CD4-positive, alpha-beta T cell (primary cell): ENCODE measurements at regions not wholly inside any gene's neighbourhood (a gene's known extent, or its start where the extent isn't known, plus 50 kb on each side); places are given as distances from the start of the nearest gene placed in this dataset.

Source experiments
- ATAC-seq: fragments of 200-7000 bp; cut with Tn5 transposase; one replicate; pipeline ENCODE4 v1.10.0; 2022; ENCODE audit warnings: mild to moderate bottlenecking; ENCODE audit not compliant: poor library complexity
- CTCF ChIA-PET: fragments of 350-600 bp; sonication (Branson Sonifier 250); formaldehyde crosslinking; loops from one replicate; lab custom pipeline; 2021; ENCODE audit warnings: antibody characterized with exemption, inconsistent platforms; lab: Charles Lee
- POLR2A ChIA-PET: fragments of 350-600 bp; sonication (Branson Sonifier 250); formaldehyde crosslinking; loops from one replicate; lab custom pipeline; 2021; ENCODE audit warnings: antibody characterized with exemption, inconsistent platforms; lab: Charles Lee
- DNase-seq, 14 experiments: peaks; one replicate each; pipeline ENCODE4 v3.0.0-alpha.2; 2013 to 2020; ENCODE audit warnings: mixed read lengths in 2 of 14
- H3K27ac ChIP-seq, 2 donors: one replicate each; pipeline versions ENCODE4 v1.5.1 to v1.7.0; 2013; ENCODE audit warnings: low read length in 2 of 2, low read depth in 1 of 2, mild to moderate bottlenecking in 1 of 2
- H3K27me3 ChIP-seq, 2 experiments: 1 replicate in 1 of 2; 2 replicates in 1 of 2; pipeline versions ENCODE4 v1.6.1 to v1.7.0; 2013; ENCODE audit warnings: low read length in 2 of 2, control low read depth in 1 of 2, mild to moderate bottlenecking in 1 of 2, moderate library complexity in 1 of 2; ENCODE audit not compliant: insufficient read depth in 2 of 2, control insufficient read depth in 1 of 2
- H3K36me3 ChIP-seq: one replicate; pipeline ENCODE4 v1.6.1; 2013; ENCODE audit warnings: low read length, control low read depth; ENCODE audit not compliant: insufficient read depth
- H3K4me1 ChIP-seq: one replicate; pipeline ENCODE4 v1.6.1; 2013; ENCODE audit warnings: low read length, control low read depth; ENCODE audit not compliant: insufficient read depth
- H3K4me3 ChIP-seq: one replicate; pipeline ENCODE4 v1.5.1; 2013; ENCODE audit warnings: mild to moderate bottlenecking, low read length, moderate library complexity
- H3K9me3 ChIP-seq, 2 experiments: 1 replicate in 1 of 2; 2 replicates in 1 of 2; pipeline versions ENCODE4 v1.6.1 to v1.7.0; 2013; ENCODE audit warnings: low read length in 2 of 2, mild to moderate bottlenecking in 2 of 2, control low read depth in 1 of 2, moderate library complexity in 1 of 2; ENCODE audit not compliant: control insufficient read depth in 1 of 2, insufficient read depth in 1 of 2
- H3K27ac Mint-ChIP-seq: one replicate; pipeline ENCODE4 v1.8.0; 2020; ENCODE audit warnings: mixed read lengths
- H3K27me3 Mint-ChIP-seq: one replicate; pipeline ENCODE4 v1.8.0; 2021; ENCODE audit warnings: mixed read lengths
- H3K36me3 Mint-ChIP-seq: one replicate; pipeline ENCODE4 v1.8.0; 2021; ENCODE audit warnings: low read depth, mixed read lengths
- H3K4me1 Mint-ChIP-seq: one replicate; pipeline ENCODE4 v1.8.0; 2021; ENCODE audit warnings: low read depth, mixed read lengths
- H3K4me3 Mint-ChIP-seq: one replicate; pipeline ENCODE4 v1.8.0; 2020; ENCODE audit warnings: mild to moderate bottlenecking, mixed read lengths
- H3K9me3 Mint-ChIP-seq: one replicate; pipeline ENCODE4 v1.8.0; 2020; ENCODE audit warnings: mixed read lengths
- intact Hi-C, 2 experiments: fragments of 100-400 bp; cut with DNase I in 1 of 2; cut with micrococcal nuclease in 1 of 2; formaldehyde crosslinking; loops; one replicate each; pipeline versions ENCODE4 v1.15.1 to v1.9.0; 2023 to 2025; cut with DNase I, micrococcal nuclease
- TF ChIP-seq, protein P1 (sequence below): fragments of 200-600 bp; IDR thresholded peaks from one replicate; pipeline ENCODE4 v1.8.0; 2022; ENCODE audit warnings: antibody characterized with exemption, mild to moderate bottlenecking

DNA sequence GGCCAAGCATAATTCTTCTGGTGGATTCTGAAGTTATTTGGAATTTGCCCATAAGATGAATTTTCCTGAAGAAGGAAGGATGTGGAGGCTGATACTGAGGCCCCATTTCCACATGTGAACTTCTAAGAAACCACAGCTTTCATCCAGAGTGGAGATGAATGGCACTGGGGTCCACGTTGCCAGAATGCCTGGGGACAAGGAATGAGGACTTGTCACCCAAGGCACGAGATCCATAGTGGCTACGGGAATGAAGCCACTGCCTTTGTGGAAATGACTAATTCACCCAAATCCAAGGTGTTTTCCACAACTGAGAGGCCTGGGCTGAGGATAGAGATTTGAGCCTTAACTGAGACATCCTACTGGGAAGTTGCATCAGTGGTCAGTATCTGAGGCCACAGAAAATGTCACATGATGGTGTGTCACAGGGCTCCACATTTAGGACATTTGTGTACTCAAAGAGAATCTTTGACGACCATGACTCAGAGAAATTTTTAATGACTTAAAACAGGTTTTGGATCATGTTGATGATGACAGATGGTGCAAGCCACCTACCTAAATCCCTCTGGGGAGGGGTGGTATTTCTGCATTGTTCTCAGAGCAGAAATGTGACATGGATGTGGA lies 286.1 kb downstream of the SOX11 start:
- Histone ChIP-seq H3K4me1 (no peaks in the 10 kb centered on the region), H3K27ac (no peak overlapping the region), H3K27me3 (no peaks in the 10 kb centered on the region), H3K36me3 (no peaks in the 10 kb centered on the region), H3K4me3 (no peak overlapping the region), H3K9me3 (peaks cover 0 to 22% of the 10 kb centered on the region in 2 experiments)
- DNase-seq = no peak
- Mint-ChIP-seq H3K9me3 (no peaks in the 10 kb centered on the region), H3K27me3 (peaks cover 18% of the 10 kb centered on the region), H3K36me3 (no peaks in the 10 kb centered on the region), H3K4me1 (no peaks in the 10 kb centered on the region), H3K27ac (no peak overlapping the region), H3K4me3 (no peak overlapping the region)
- CTCF ChIA-PET = no interaction called here
- TF ChIP-seq, protein P1, sequence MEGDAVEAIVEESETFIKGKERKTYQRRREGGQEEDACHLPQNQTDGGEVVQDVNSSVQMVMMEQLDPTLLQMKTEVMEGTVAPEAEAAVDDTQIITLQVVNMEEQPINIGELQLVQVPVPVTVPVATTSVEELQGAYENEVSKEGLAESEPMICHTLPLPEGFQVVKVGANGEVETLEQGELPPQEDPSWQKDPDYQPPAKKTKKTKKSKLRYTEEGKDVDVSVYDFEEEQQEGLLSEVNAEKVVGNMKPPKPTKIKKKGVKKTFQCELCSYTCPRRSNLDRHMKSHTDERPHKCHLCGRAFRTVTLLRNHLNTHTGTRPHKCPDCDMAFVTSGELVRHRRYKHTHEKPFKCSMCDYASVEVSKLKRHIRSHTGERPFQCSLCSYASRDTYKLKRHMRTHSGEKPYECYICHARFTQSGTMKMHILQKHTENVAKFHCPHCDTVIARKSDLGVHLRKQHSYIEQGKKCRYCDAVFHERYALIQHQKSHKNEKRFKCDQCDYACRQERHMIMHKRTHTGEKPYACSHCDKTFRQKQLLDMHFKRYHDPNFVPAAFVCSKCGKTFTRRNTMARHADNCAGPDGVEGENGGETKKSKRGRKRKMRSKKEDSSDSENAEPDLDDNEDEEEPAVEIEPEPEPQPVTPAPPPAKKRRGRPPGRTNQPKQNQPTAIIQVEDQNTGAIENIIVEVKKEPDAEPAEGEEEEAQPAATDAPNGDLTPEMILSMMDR = no peak
- POLR2A ChIA-PET = no interaction called here
- ATAC-seq = no peak
- intact Hi-C loops = no loop called here

DNA sequence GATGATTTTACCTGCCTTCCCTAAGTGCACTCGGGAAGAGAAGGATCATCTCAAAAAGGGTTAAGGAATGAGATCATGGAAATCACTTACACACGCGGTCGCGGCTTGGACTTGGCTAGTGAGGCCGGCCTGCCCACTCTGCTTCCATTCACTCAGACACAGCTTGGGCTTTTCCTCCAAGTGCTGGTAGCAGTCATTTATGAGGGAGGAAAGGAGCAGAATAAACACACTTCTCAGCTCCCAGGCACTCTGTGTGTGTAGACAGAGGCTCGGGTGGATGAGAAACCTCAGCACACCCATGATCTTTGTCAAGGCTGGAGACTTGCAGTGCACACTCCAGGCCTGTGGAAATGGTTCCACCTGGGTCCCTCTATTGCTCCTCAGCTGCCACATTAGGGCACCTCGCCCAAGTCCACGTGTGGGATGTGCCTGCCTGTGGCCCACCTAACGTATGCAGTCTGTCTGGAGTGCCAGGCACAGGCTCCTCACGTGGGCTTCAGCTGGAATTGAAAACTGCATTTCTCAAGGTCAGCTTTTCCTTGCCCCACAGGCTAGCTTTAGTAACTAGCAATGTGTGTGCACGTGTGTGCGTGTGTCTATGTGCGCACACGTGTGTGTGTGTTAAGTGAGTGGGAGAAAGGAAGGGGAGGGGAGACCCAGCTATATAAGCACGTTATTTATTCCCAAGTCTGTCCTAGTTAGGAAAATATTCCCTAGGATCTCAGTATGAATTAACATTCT lies 288.4 kb downstream of the SOX11 start:
- Mint-ChIP-seq H3K4me3 (no peak overlapping the region), H3K9me3 (no peaks in the 10 kb centered on the region), H3K27me3 (peaks cover 18% of the 10 kb centered on the region), H3K27ac (no peak overlapping the region), H3K4me1 (no peaks in the 10 kb centered on the region), H3K36me3 (no peaks in the 10 kb centered on the region)
- H3K36me3 ChIP-seq = no peaks in the 10 kb centered on the region
- no peak overlapping the region for H3K27ac ChIP-seq
- H3K27me3 ChIP-seq = no peaks in the 10 kb centered on the region
- TF ChIP-seq, protein P1 = no peak
- peaks cover 0 to 27% of the 10 kb centered on the region in 2 experiments for H3K9me3 ChIP-seq
- ChIA-PET POLR2A (no interaction called here), CTCF (no interaction called here)
- ATAC-seq (no peak), DNase-seq (no peak)
- intact Hi-C loops = no loop called here
- H3K4me3 ChIP-seq = no peak overlapping the region
- no peaks in the 10 kb centered on the region for H3K4me1 ChIP-seq

DNA sequence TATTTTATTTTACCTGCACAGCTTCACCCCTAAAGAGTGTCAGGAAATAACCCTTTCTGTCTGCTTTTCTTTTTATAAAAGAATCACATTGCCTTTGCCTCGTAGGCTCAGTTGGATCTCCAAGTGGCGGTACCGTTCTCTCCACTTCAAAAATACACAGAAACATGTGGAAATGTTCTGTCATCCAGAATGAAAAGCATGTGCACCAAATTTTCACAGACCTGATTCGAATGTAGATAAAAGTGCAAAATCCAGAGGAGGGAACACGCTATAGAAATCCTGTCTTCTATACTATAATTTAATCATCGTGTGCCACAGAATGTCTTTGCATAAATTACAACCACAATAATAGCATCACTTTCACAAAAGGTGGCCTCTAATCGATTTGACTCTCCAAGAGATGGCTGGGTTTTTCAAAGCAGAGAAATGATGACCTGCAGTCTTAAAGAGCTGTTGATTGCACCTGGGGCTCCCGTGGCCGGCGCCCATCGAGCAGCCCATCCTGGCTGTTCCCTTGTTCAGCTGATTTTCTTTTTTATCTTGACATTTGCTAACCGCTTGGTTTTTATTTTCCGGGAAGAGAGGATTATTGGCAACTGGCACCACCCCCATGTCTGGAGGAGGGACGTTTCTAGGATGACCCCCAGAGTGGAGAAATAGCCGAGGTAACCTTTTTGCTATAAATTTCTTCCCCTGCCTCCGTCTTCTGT lies 290.2 kb downstream of the SOX11 start:
- intact Hi-C loops = no loop called here
- H3K36me3 ChIP-seq = no peaks in the 10 kb centered on the region
- Mint-ChIP-seq H3K27me3 (peaks cover 18% of the 10 kb centered on the region), H3K27ac (no peak overlapping the region), H3K36me3 (no peaks in the 10 kb centered on the region), H3K9me3 (no peaks in the 10 kb centered on the region), H3K4me1 (no peaks in the 10 kb centered on the region), H3K4me3 (no peak overlapping the region)
- ATAC-seq (no peak), DNase-seq (no peak)
- ChIA-PET CTCF (no interaction called here), POLR2A (no interaction called here)
- H3K4me1 ChIP-seq = no peaks in the 10 kb centered on the region
- TF ChIP-seq, protein P1 = no peak
- H3K27me3 ChIP-seq = no peaks in the 10 kb centered on the region
- H3K27ac ChIP-seq = no peak overlapping the region
- peaks cover 0 to 29% of the 10 kb centered on the region in 2 experiments for H3K9me3 ChIP-seq
- H3K4me3 ChIP-seq = no peak overlapping the region
